IMR-90 (cell line): ENCODE measurements at regions not wholly inside any gene's neighbourhood (a gene's known extent, or its start where the extent isn't known, plus 50 kb on each side); places are given as distances from the start of the nearest gene placed in this dataset.

Experiments
- ATAC-seq: fragments of 200-7000 bp; cut with Tn5 transposase; 2 replicates; pipeline ENCODE4 v1.9.1; 2020; ENCODE audit warnings: low read depth, mild to moderate bottlenecking, moderate library complexity
- BruUV-seq: library from RNA; stranded (reverse); fragments of 400-500 nt; replicated peaks from 2 replicates; lab custom pipeline; 2021; lab: Mats Ljungman, UMichigan
- CTCF ChIA-PET: fragments of 300-600 bp; formaldehyde crosslinking; extraction: SDS; loops from one replicate; lab custom pipeline; 2021; ENCODE audit warnings: antibody characterized with exemption; lab: Yijun Ruan, JAX
- POLR2A ChIA-PET: fragments of 300-600 bp; sonication (Branson Sonifier 250); formaldehyde crosslinking; loops from one replicate; lab custom pipeline; 2022; ENCODE audit warnings: antibody characterized with exemption; ENCODE audit not compliant: unreplicated experiment; lab: Charles Lee
- DNase-seq: peaks from one replicate; pipeline ENCODE4 v3.0.0; 2013
- H2AFZ ChIP-seq: replicated peaks from 2 replicates; pipeline ENCODE3; 2013; ENCODE audit warnings: low read length, mild to moderate bottlenecking; ENCODE audit not compliant: poor library complexity
- H2AK5ac ChIP-seq: 2 replicates; pipeline ENCODE4 v1.6.1; 2013; ENCODE audit warnings: low read depth, low read length, inconsistent platforms
- H2AK9ac ChIP-seq: replicated peaks from 2 replicates; pipeline ENCODE3; 2013; ENCODE audit warnings: mild to moderate bottlenecking, low read depth, low read length, moderate library complexity; ENCODE audit not compliant: poor library complexity
- H2BK120ac ChIP-seq: 2 replicates; pipeline ENCODE4 v1.6.1; 2013; ENCODE audit warnings: low read depth, low read length, inconsistent platforms
- H2BK15ac ChIP-seq: 3 replicates; pipeline ENCODE4 v1.6.1; 2013; ENCODE audit warnings: low read depth, low read length, inconsistent platforms
- H2BK20ac ChIP-seq: 2 replicates; pipeline ENCODE4 v1.6.1; 2013; ENCODE audit warnings: low read depth, mild to moderate bottlenecking, inconsistent platforms, low read length, moderate library complexity
- H2BK5ac ChIP-seq: 2 replicates; pipeline ENCODE4 v1.6.1; 2013; ENCODE audit warnings: mild to moderate bottlenecking, low read depth, low read length, inconsistent platforms; ENCODE audit not compliant: poor library complexity, severe bottlenecking
- H3K14ac ChIP-seq: replicated peaks from 2 replicates; pipeline ENCODE4 v1.6.1; 2013; ENCODE audit warnings: low read depth, low read length, inconsistent platforms
- H3K18ac ChIP-seq: 2 replicates; pipeline ENCODE4 v1.6.1; 2013; ENCODE audit warnings: low read depth, low read length, control low read depth
- H3K23ac ChIP-seq: 2 replicates; pipeline ENCODE4 v1.6.1; 2013; ENCODE audit warnings: low read depth, low read length, inconsistent platforms
- H3K27ac ChIP-seq: 2 replicates; pipeline ENCODE4 v1.5.1; 2013; ENCODE audit warnings: mild to moderate bottlenecking, control low read depth, low read length; ENCODE audit not compliant: insufficient read depth
- H3K27me3 ChIP-seq: 2 replicates; pipeline ENCODE4 v1.6.1; 2013; ENCODE audit warnings: low read length; ENCODE audit not compliant: control insufficient read depth, insufficient read depth
- H3K36me3 ChIP-seq: 2 replicates; pipeline ENCODE4 v1.6.1; 2013; ENCODE audit warnings: low read length, mixed read lengths; ENCODE audit not compliant: control insufficient read depth, insufficient read depth
- H3K4ac ChIP-seq: 2 replicates; pipeline ENCODE4 v1.6.1; 2013; ENCODE audit warnings: low read depth, low read length, inconsistent platforms
- H3K4me1 ChIP-seq: 2 replicates; pipeline ENCODE4 v1.6.1; 2013; ENCODE audit warnings: low read length, mixed read lengths; ENCODE audit not compliant: control insufficient read depth, insufficient read depth
- H3K4me2 ChIP-seq: 2 replicates; pipeline ENCODE4 v1.6.1; 2013; ENCODE audit warnings: low read depth, mild to moderate bottlenecking, control low read depth, low read length, moderate library complexity
- H3K4me3 ChIP-seq: 2 replicates; pipeline ENCODE4 v1.5.1; 2013; ENCODE audit warnings: low read depth, mild to moderate bottlenecking, control low read depth, low read length, moderate library complexity; ENCODE audit not compliant: insufficient read depth
- H3K56ac ChIP-seq: 2 replicates; pipeline ENCODE4 v1.6.1; 2013; ENCODE audit warnings: low read length, inconsistent platforms; ENCODE audit not compliant: insufficient read depth; ENCODE audit errors: extremely low read depth
- H3K79me1 ChIP-seq, 2 experiments: 2 replicates each; pipeline ENCODE4 v1.6.1; 2013; ENCODE audit warnings: low read length in 2 of 2, inconsistent platforms in 1 of 2, low read depth in 1 of 2
- H3K9ac ChIP-seq: 2 replicates; pipeline ENCODE4 v1.6.1; 2013; ENCODE audit warnings: low read depth, low read length, control low read depth
- H3K9me1 ChIP-seq: 2 replicates; pipeline ENCODE4 v1.6.1; 2013; ENCODE audit warnings: low read length, inconsistent platforms; ENCODE audit not compliant: insufficient read depth
- H3K9me3 ChIP-seq: 2 replicates; pipeline ENCODE4 v1.6.1; 2013; ENCODE audit warnings: low read length; ENCODE audit not compliant: control insufficient read depth, insufficient read depth
- H4K20me1 ChIP-seq: 2 replicates; pipeline ENCODE4 v1.6.1; 2013; ENCODE audit warnings: low read length, inconsistent platforms; ENCODE audit not compliant: insufficient read depth
- H4K5ac ChIP-seq: 2 replicates; pipeline ENCODE4 v1.6.1; 2013; ENCODE audit warnings: mild to moderate bottlenecking, low read depth, low read length, control low read depth
- H4K8ac ChIP-seq, 2 experiments: 2 replicates each; pipeline ENCODE4 v1.6.1; 2013; ENCODE audit warnings: low read depth in 2 of 2, low read length in 2 of 2, control low read depth in 1 of 2, inconsistent platforms in 1 of 2
- H4K91ac ChIP-seq: 2 replicates; pipeline ENCODE4 v1.6.1; 2013; ENCODE audit warnings: low read depth, low read length, inconsistent platforms; ENCODE audit not compliant: insufficient read depth
- BHLHE40 ChIP-seq: fragments of 150-350 bp; IDR thresholded peaks from 2 replicates; pipeline ENCODE4 v1.6.1; 2016; ENCODE audit warnings: mild to moderate bottlenecking, low read depth, low read length
- ELK1 ChIP-seq: fragments of 150-350 bp; IDR thresholded peaks from 2 replicates; pipeline ENCODE4 v1.6.1; 2016; ENCODE audit warnings: low read depth, mild to moderate bottlenecking, low read length, moderate library complexity, borderline replicate concordance
- FOS ChIP-seq: fragments of 150-350 bp; IDR thresholded peaks from 2 replicates; pipeline ENCODE4 v1.6.1; 2016; ENCODE audit warnings: low read depth, low read length
- MAFK ChIP-seq: IDR thresholded peaks from 2 replicates; pipeline ENCODE4 v1.6.1; 2012; ENCODE audit warnings: low read depth, low read length, improper control_type of control experiment
- MAZ ChIP-seq: IDR thresholded peaks from 2 replicates; pipeline ENCODE4 v1.6.1; 2012; ENCODE audit warnings: low read depth, mild to moderate bottlenecking, low read length, improper control_type of control experiment, moderate library complexity, borderline replicate concordance
- NFE2L2 ChIP-seq: fragments of 150-350 bp; IDR thresholded peaks from 2 replicates; pipeline ENCODE4 v1.6.1; 2016; ENCODE audit warnings: low read depth, mild to moderate bottlenecking, low read length
- RAD21 ChIP-seq: IDR thresholded peaks from 2 replicates; pipeline ENCODE4 v1.6.1; 2012; ENCODE audit warnings: low read length, improper control_type of control experiment
- RFX5 ChIP-seq: IDR thresholded peaks from 2 replicates; pipeline ENCODE4 v1.8.0; 2012; ENCODE audit warnings: low read depth, mild to moderate bottlenecking, low read length, moderate library complexity
- SMC3 ChIP-seq: fragments of 150-350 bp; IDR thresholded peaks from 2 replicates; pipeline ENCODE4 v1.6.1; 2016; ENCODE audit warnings: low read depth, mild to moderate bottlenecking, antibody characterized with exemption, low read length, moderate library complexity
- WGBS, 2 experiments: methylation state at CpG; one replicate each; pipeline versions ENCODE4 v1.1.5 to v1.1.7; 2013; ENCODE audit warnings: missing lambda C conversion rate in 2 of 2; ENCODE audit not compliant: insufficient read length in 1 of 2; ENCODE audit errors: extremely low coverage in 2 of 2; 5-methylcytosine and 5-hydroxymethylcytosine counted together
- dilution Hi-C: fragments of 300-500 bp; cut with HindIII; formaldehyde crosslinking; loops from one replicate; pipeline ENCODE4 v1.14.3; 2018; ENCODE audit warnings: low sequenced_read_pairs; ENCODE audit not compliant: unreplicated experiment
- in situ Hi-C: fragments of 300-500 bp; cut with MboI; formaldehyde crosslinking; loops from 3 replicates; pipeline ENCODE4 v1.14.3; 2019; ENCODE audit warnings: low sequenced_read_pairs, inconsistent platforms, mixed read lengths
- intact Hi-C: fragments of 100-400 bp; cut with micrococcal nuclease; formaldehyde crosslinking; loops from 2 replicates; pipeline ENCODE4 v1.10.0; 2022
- TF ChIP-seq, protein P1 (sequence below): conservative IDR thresholded peaks from 2 replicates; pipeline ENCODE4 v1.5.1; 2012; ENCODE audit warnings: mild to moderate bottlenecking, low read depth, low read length, improper control_type of control experiment

GRCh38 chr10:43929122-43929521, 280.4 kb upstream of the ZNF32 start:
- Histone ChIP-seq H3K4me1 (peaks cover 14% of the 10 kb centered on the region), H3K27me3 (no peaks in the 10 kb centered on the region), H4K8ac (no peak overlapping the region), H2AK9ac (no peak overlapping the region), H4K91ac (peak overlapping the region; percentile 48; the same call in 1 of the 2 replicates), H3K23ac (no peak overlapping the region), H3K4me3 (no peak overlapping the region), H4K20me1 (no peaks in the 10 kb centered on the region), H3K14ac (no peak overlapping the region), H2BK15ac (0 out of 3 replicates have a peak overlapping the region, but pooled peaks have one; percentile 87), H2AFZ (no peak overlapping the region), H3K9me1 (peaks cover 11% of the 10 kb centered on the region), H2BK20ac (peak overlapping the region; percentile 82; the same call in 1 of the 2 replicates), H3K56ac (no peak overlapping the region), H4K5ac (no peak overlapping the region), H3K4me2 (no peak overlapping the region), H3K36me3 (no peaks in the 10 kb centered on the region), H2BK5ac (peak overlapping the region; percentile 51), H3K9ac (no peak overlapping the region), H3K4ac (peak overlapping the region; percentile 59; the same call in 1 of the 2 replicates), H2BK120ac (peak overlapping the region; percentile 95), H3K18ac (no peak overlapping the region), H3K79me1 (no peaks in the 10 kb centered on the region), H3K27ac (no peak overlapping the region), H2AK5ac (peak overlapping the region; percentile 66), H3K9me3 (no peaks in the 10 kb centered on the region)
- no peak for DNase-seq
- intact Hi-C loops (no loop called here), in situ Hi-C loops (no loop called here), dilution Hi-C loops (no loop called here)
- ATAC-seq = no peak
- BruUV-seq = no TSS peak
- TF ChIP-seq FOS (no peak), BHLHE40 (no peak), ELK1 (no peak), MAFK (no peak), RAD21 (no peak), NFE2L2 (no peak), SMC3 (no peak), RFX5 (no peak), MAZ (no peak)
- TF ChIP-seq, protein P1, sequence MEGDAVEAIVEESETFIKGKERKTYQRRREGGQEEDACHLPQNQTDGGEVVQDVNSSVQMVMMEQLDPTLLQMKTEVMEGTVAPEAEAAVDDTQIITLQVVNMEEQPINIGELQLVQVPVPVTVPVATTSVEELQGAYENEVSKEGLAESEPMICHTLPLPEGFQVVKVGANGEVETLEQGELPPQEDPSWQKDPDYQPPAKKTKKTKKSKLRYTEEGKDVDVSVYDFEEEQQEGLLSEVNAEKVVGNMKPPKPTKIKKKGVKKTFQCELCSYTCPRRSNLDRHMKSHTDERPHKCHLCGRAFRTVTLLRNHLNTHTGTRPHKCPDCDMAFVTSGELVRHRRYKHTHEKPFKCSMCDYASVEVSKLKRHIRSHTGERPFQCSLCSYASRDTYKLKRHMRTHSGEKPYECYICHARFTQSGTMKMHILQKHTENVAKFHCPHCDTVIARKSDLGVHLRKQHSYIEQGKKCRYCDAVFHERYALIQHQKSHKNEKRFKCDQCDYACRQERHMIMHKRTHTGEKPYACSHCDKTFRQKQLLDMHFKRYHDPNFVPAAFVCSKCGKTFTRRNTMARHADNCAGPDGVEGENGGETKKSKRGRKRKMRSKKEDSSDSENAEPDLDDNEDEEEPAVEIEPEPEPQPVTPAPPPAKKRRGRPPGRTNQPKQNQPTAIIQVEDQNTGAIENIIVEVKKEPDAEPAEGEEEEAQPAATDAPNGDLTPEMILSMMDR = no peak
- WGBS, 2 experiments = 100% methylated on average over 2 of the region's 6 CpGs; no CpG with 5 or more reads in 1 of the 2 experiments
- POLR2A ChIA-PET = no interaction called here
- CTCF ChIA-PET = interaction anchor here (0.5 kb wide), 1 partner anchor 157 kb away, joined by 3 read pairs; no protein-coding TSS in a partner anchor
